GM19351 (cell line): ENCODE measurements at regions not wholly inside any gene's neighbourhood (a gene's known extent, or its start where the extent isn't known, plus 50 kb on each side); places are given as distances from the start of the nearest gene placed in this dataset.

Source experiments
- ATAC-seq: cut with Tn5 transposase; IDR thresholded peaks from one replicate; pipeline ENCODE4 v1.9.1; 2021; ENCODE audit warnings: mild to moderate bottlenecking, moderate library complexity; ENCODE audit not compliant: unreplicated experiment

GRCh38 chr3:109532257-109533216, 195.2 kb upstream of the DPPA4 start:
- ATAC-seq: no peak

- no peak for ATAC-seq
These were observed 208.4 kb upstream of the DPPA4 start for GRCh38 chr3:109545746-109546145.

- ATAC-seq: no peak
These were observed 211.0 kb upstream of the DPPA4 start for GRCh38 chr3:109548192-109548938.

GRCh38 chr3:109553591-109554371, 216.4 kb upstream of the DPPA4 start:
- ATAC-seq: no peak

- ATAC-seq: no peak
These were observed 222.0 kb upstream of the DPPA4 start for GRCh38 chr3:109559389-109559788.

- no peak for ATAC-seq
These were observed 225.8 kb upstream of the DPPA4 start for GRCh38 chr3:109563149-109563548.

- ATAC-seq: no peak
These were observed 231.9 kb upstream of the DPPA4 start for GRCh38 chr3:109569135-109569846.

- no peak for ATAC-seq
These were observed 233.1 kb upstream of the DPPA4 start for GRCh38 chr3:109570408-109570807.

- ATAC-seq: no peak
These were observed 235.0 kb upstream of the DPPA4 start for GRCh38 chr3:109572301-109572700.

- no peak for ATAC-seq
These were observed 259.6 kb upstream of the DPPA4 start for GRCh38 chr3:109596991-109597390.

- no peak for ATAC-seq
These were observed 260.1 kb upstream of the DPPA4 start for GRCh38 chr3:109597444-109597843.

GRCh38 chr3:109607897-109608296, 270.6 kb upstream of the DPPA4 start:
- no peak for ATAC-seq

- no peak for ATAC-seq
These were observed 271.2 kb upstream of the DPPA4 start for GRCh38 chr3:109608574-109608973.

GRCh38 chr3:109618766-109619378, 281.5 kb upstream of the DPPA4 start:
- no peak for ATAC-seq

GRCh38 chr3:109631897-109632296, 294.6 kb upstream of the DPPA4 start:
- no peak for ATAC-seq

- no peak for ATAC-seq
These were observed 302.9 kb upstream of the DPPA4 start for GRCh38 chr3:109640146-109640652.

GRCh38 chr3:109642025-109642424, 304.7 kb upstream of the DPPA4 start:
- no peak for ATAC-seq

GRCh38 chr3:109643590-109643989, 306.2 kb upstream of the DPPA4 start:
- ATAC-seq: no peak

GRCh38 chr3:109644332-109644731, 307.0 kb upstream of the DPPA4 start:
- no peak for ATAC-seq

GRCh38 chr3:109644746-109645145, 307.4 kb upstream of the DPPA4 start:
- ATAC-seq: no peak
